HepG2 (cell line): ENCODE measurements at regions not wholly inside any gene's neighbourhood (a gene's known extent, or its start where the extent isn't known, plus 50 kb on each side); places are given as distances from the start of the nearest gene placed in this dataset.

Experiments
- ATAC-seq: fragments of 200-7000 bp; cut with Tn5 transposase; 3 replicates; pipeline ENCODE4 v1.9.1; 2020; ENCODE audit warnings: mild to moderate bottlenecking, moderate library complexity
- BruUV-seq: library from RNA; stranded (reverse); fragments of 400-500 nt; replicated peaks from 2 replicates; lab custom pipeline; 2021; lab: Mats Ljungman, UMichigan
- CTCF ChIA-PET: fragments of 300-600 bp; formaldehyde crosslinking; extraction: SDS; loops from one replicate; lab custom pipeline; 2021; ENCODE audit warnings: low total read pairs, inconsistent platforms, low intra/inter-chr PET ratio; lab: Yijun Ruan, JAX
- POLR2A ChIA-PET: fragments of 350-600 bp; sonication (Branson Sonifier 250); formaldehyde crosslinking; loops from one replicate; lab custom pipeline; 2020; ENCODE audit warnings: antibody characterized with exemption, inconsistent platforms; lab: Yijun Ruan, JAX
- DNase-seq: peaks from one replicate; pipeline ENCODE4 v3.0.0-alpha.2; 2015; ENCODE audit warnings: low spot score
- FAIRE-seq: peaks from 3 replicates; lab custom pipeline; 2011; peaks lifted over from hg19 to GRCh38; lab: Jason Lieb, UNC
- H2AFZ ChIP-seq: one replicate; pipeline ENCODE4 v1.6.1; 2011; ENCODE audit warnings: low read length, inconsistent platforms
- H3K27ac ChIP-seq: fragments of 300-600 bp; 3 replicates; pipeline ENCODE4 v1.8.0; 2011; ENCODE audit warnings: mixed run types, mild to moderate bottlenecking, mixed read lengths, low read length, inconsistent platforms; ENCODE audit not compliant: insufficient read depth; ENCODE audit errors: extremely low read length
- H3K27me3 ChIP-seq, 2 experiments: fragments of 200-600 bp in 1 of 2; 2 replicates in 1 of 2; 3 replicates in 1 of 2; pipeline versions ENCODE4 v1.6.0 to v1.8.0; 2011; ENCODE audit warnings: low read length in 2 of 2, mild to moderate bottlenecking in 2 of 2, moderate library complexity in 2 of 2, inconsistent platforms in 1 of 2; ENCODE audit not compliant: insufficient read depth in 2 of 2, control insufficient read depth in 1 of 2
- H3K36me3 ChIP-seq, 2 experiments: fragments of 200-600 bp in 1 of 2; replicated peaks in 1 of 2; 2 replicates in 1 of 2; 3 replicates in 1 of 2; pipeline versions ENCODE4 v1.5.1 to v1.8.0; 2011; ENCODE audit warnings: low read length in 2 of 2, inconsistent platforms in 1 of 2; ENCODE audit not compliant: insufficient read depth in 2 of 2, control insufficient read depth in 1 of 2
- H3K4me1 ChIP-seq: 2 replicates; pipeline ENCODE4 v1.5.1; 2012; ENCODE audit warnings: low read length, inconsistent platforms; ENCODE audit not compliant: insufficient read depth
- H3K4me2 ChIP-seq: 2 replicates; pipeline ENCODE4 v1.6.0; 2011; ENCODE audit warnings: low read depth, low read length, inconsistent platforms
- H3K4me3 ChIP-seq, 3 experiments: fragments of 200-600 bp in 1 of 3; sonication (generic), shearing (Covaris generic) in 1 of 3; replicated peaks in 1 of 3; 2 replicates each; pipeline ENCODE4 v1.5.1; 2011 to 2016; ENCODE audit warnings: low read length in 3 of 3, inconsistent platforms in 2 of 3, low read depth in 2 of 3, mild to moderate bottlenecking in 2 of 3, control low read depth in 1 of 3, mixed read lengths in 1 of 3; ENCODE audit not compliant: insufficient read depth in 1 of 3
- H3K79me2 ChIP-seq: one replicate; pipeline ENCODE4 v1.6.1; 2011; ENCODE audit warnings: low read length, inconsistent platforms; ENCODE audit not compliant: insufficient read depth
- H3K9ac ChIP-seq: 2 replicates; pipeline ENCODE4 v1.6.0; 2011; ENCODE audit warnings: mild to moderate bottlenecking, low read depth, low read length, inconsistent platforms; ENCODE audit not compliant: insufficient read depth
- H3K9me3 ChIP-seq: 2 replicates; pipeline ENCODE4 v1.5.1; 2012; ENCODE audit warnings: mild to moderate bottlenecking, low read length
- H4K20me1 ChIP-seq: 2 replicates; pipeline ENCODE4 v1.6.0; 2011; ENCODE audit warnings: inconsistent platforms, mild to moderate bottlenecking, low read length, moderate library complexity; ENCODE audit not compliant: insufficient read depth
- ZBTB14 ChIP-seq: sonication (generic); formaldehyde crosslinking; IDR thresholded peaks from 2 replicates; pipeline ENCODE4 v1.4.0; 2020; ENCODE audit warnings: missing genetic modification reagents
- ZBTB46 ChIP-seq: sonication (generic); formaldehyde crosslinking; IDR thresholded peaks from 2 replicates; pipeline ENCODE4 v1.4.0; 2020; ENCODE audit warnings: mild to moderate bottlenecking, missing genetic modification reagents, borderline replicate concordance
- ZFP91 ChIP-seq: sonication (generic); formaldehyde crosslinking; IDR thresholded peaks from 2 replicates; pipeline ENCODE4 v1.9.0; 2022; ENCODE audit warnings: missing genetic modification reagents, mild to moderate bottlenecking, borderline replicate concordance
- ZNF562 ChIP-seq: sonication (generic); formaldehyde crosslinking; IDR thresholded peaks from 2 replicates; pipeline ENCODE4 v1.8.0; 2022; ENCODE audit warnings: missing genetic modification reagents, borderline replicate concordance
- WGBS: methylation state at CpG from one replicate; pipeline ENCODE4 v1.1.6; 2017; ENCODE audit warnings: low lambda C conversion rate; 5-methylcytosine and 5-hydroxymethylcytosine counted together
- in situ Hi-C: cut with HindIII; loops from 2 replicates; pipeline ENCODE4 v1.10.0; 2017; ENCODE audit warnings: low pct_unique_long_range_greater_than_20kb; ENCODE audit not compliant: extremely low pct_ligation_motif_present
- intact Hi-C: fragments of 100-400 bp; cut with micrococcal nuclease; formaldehyde crosslinking; loops from one replicate; pipeline ENCODE4 v1.10.0; 2022; ENCODE audit not compliant: unreplicated experiment

DNA sequence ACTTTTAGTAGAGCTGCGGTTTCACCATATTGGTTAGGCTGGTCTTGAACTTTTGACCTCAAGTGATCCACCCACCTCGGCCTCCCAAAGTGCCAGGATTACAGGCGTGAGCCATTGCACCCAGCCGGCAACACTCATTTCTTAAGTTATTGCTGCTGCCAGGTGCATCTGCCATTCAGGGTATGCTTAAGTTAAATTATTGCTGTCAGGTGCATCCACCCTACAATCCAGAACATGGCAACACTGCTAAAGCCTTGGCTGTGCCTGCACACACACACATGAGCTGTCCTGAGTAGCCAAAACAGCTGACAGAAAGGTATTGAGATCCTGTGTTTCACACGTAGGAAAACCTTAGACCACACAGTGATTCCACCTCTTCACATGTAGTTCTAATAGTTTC is 148.2 kb downstream of the FAM161A start:
- H3K27ac ChIP-seq, result no peak overlapping the region
- H3K36me3 ChIP-seq, result no peaks in the 10 kb centered on the region
- no peak overlapping the region for H3K9ac ChIP-seq
- WGBS, result 30% methylated on average over 5 of the region's 5 CpGs
- peaks cover 27% of the 10 kb centered on the region for H3K4me1 ChIP-seq
- intact Hi-C loops, result no loop called here
- H3K27me3 ChIP-seq, result no peaks in the 10 kb centered on the region; a peak in 2 of 5 replicates
- CTCF ChIA-PET, result no interaction called here
- POLR2A ChIA-PET, result no interaction called here
- BruUV-seq, result no TSS peak
- no peak for DNase-seq
- TF ChIP-seq ZBTB46 (CRISPR knock-in tag), result no peak
- TF ChIP-seq ZBTB14 (CRISPR knock-in tag), result no peak
- TF ChIP-seq ZNF562, result no peak
- TF ChIP-seq ZFP91 (CRISPR knock-in tag), result no peak
- no peak overlapping the region for H2AFZ ChIP-seq
- no peaks in the 10 kb centered on the region for H4K20me1 ChIP-seq
- no peak for FAIRE-seq
- no peaks in the 10 kb centered on the region for H3K79me2 ChIP-seq
- in situ Hi-C loops, result no loop called here
- no peak overlapping the region for H3K4me3 ChIP-seq
- no peak for ATAC-seq
- no peak overlapping the region for H3K4me2 ChIP-seq
- H3K9me3 ChIP-seq, result no peaks in the 10 kb centered on the region
